ENCODE measurements at regions not wholly inside any gene's neighbourhood (a gene's known extent, or its start where the extent isn't known, plus 50 kb on each side); places are given as distances from the start of the nearest gene placed in this dataset.

DNA sequence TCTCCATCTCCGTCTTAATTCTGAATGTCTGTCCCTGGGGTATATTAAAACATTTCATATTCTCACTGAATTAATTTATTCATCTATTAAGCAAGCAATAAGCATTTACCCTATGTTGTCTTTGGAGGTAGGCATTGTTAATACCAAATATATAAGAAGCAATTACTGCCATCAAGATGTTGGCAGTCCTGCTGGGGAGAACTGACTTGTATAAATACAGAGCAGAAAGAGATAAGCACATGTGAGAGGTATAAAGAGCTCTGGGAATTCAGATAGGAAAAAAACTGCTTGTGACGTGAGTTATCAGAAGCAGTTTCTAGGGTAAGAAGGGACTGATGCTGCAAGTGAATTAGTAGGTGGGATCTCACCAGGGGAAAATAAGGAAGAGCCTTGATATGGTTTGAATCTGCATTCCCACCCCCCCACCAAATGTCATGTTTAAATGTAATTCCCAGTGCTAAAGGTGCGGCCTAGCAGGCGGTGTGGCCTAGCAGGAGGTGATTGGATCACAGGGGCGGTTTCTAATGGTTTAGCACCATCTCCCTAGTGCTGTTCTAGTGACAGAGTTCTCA lies 286.8 kb downstream of the RAD51AP2 start:
- TF ChIP-seq POLR2A (IDR thresholded peaks at IDR 0.05; ENCODE audit: low read depth, low read length) (no peak), SPI1 (IDR thresholded peaks at IDR 0.05; ENCODE audit: low read depth, low read length) (no peak), TAF1 (IDR thresholded peaks at IDR 0.05; ENCODE audit: low read depth, low read length) (no peak), POLR2AphosphoS5 (IDR thresholded peaks at IDR 0.05; ENCODE audit: low read depth, low read length) (no peak), POU2F2 (IDR thresholded peaks at IDR 0.05; ENCODE audit: low read depth, low read length) (no peak), PAX5 (IDR thresholded peaks at IDR 0.05; ENCODE audit: insufficient read depth, low read length, severe bottlenecking) (no peak)
